ENCODE measurements at regions not wholly inside any gene's neighbourhood (a gene's known extent, or its start where the extent isn't known, plus 50 kb on each side); places are given as distances from the start of the nearest gene placed in this dataset.

DNA sequence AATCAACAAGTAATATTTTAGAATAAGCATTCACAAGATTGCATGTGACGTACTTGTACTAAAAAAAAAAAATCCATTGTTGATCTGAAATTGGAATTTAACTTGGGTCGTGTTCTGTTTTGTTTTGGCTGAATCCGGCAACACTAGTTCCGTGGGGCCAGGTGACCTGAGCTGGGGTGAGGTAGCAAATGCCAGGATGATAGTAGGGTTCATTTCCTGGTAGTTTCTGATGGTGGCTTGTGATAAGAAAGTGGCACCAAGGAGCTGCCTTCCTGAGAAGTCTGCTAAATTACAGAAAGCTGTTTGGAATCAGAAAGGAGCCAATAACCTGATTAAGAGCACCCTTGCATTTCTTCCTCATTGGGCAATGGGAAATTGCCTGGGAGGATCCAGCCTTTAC lies 126.4 kb upstream of the DLX2 start:
- TF ChIP-seq RAD21 (IDR thresholded peaks at IDR 0.05; ENCODE audit: low read length) (no peak), JUND (IDR thresholded peaks at IDR 0.05) (no peak), MEF2A (IDR thresholded peaks at IDR 0.05; ENCODE audit: borderline replicate concordance, low read depth) (no peak), YY1 (IDR thresholded peaks at IDR 0.05; ENCODE audit: low read depth) (no peak), GATA2 (CRISPR knock-in tag; IDR thresholded peaks at IDR 0.05) (no peak), POLR2AphosphoS5 (IDR thresholded peaks at IDR 0.05; ENCODE audit: low read depth, low read length) (no peak), SMC3 (IDR thresholded peaks at IDR 0.05; ENCODE audit: low read depth, low read length) (no peak), FOXJ3 (CRISPR knock-in tag; IDR thresholded peaks at IDR 0.05) (no peak), TAF1 (IDR thresholded peaks at IDR 0.05; ENCODE audit: borderline replicate concordance, low read depth, low read length) (no peak), ELF1 (IDR thresholded peaks at IDR 0.05) (no peak), SIN3A (IDR thresholded peaks at IDR 0.05; ENCODE audit: borderline replicate concordance, low read depth, low read length) (no peak)
- TF ChIP-seq, protein P1, sequence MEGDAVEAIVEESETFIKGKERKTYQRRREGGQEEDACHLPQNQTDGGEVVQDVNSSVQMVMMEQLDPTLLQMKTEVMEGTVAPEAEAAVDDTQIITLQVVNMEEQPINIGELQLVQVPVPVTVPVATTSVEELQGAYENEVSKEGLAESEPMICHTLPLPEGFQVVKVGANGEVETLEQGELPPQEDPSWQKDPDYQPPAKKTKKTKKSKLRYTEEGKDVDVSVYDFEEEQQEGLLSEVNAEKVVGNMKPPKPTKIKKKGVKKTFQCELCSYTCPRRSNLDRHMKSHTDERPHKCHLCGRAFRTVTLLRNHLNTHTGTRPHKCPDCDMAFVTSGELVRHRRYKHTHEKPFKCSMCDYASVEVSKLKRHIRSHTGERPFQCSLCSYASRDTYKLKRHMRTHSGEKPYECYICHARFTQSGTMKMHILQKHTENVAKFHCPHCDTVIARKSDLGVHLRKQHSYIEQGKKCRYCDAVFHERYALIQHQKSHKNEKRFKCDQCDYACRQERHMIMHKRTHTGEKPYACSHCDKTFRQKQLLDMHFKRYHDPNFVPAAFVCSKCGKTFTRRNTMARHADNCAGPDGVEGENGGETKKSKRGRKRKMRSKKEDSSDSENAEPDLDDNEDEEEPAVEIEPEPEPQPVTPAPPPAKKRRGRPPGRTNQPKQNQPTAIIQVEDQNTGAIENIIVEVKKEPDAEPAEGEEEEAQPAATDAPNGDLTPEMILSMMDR (IDR thresholded peaks at IDR 0.05): no peak
- TF ChIP-seq, protein P2, sequence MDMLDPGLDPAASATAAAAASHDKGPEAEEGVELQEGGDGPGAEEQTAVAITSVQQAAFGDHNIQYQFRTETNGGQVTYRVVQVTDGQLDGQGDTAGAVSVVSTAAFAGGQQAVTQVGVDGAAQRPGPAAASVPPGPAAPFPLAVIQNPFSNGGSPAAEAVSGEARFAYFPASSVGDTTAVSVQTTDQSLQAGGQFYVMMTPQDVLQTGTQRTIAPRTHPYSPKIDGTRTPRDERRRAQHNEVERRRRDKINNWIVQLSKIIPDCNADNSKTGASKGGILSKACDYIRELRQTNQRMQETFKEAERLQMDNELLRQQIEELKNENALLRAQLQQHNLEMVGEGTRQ (IDR thresholded peaks at IDR 0.05; ENCODE audit: borderline replicate concordance, low read depth, low read length): no peak
- TF ChIP-seq, protein P3, sequence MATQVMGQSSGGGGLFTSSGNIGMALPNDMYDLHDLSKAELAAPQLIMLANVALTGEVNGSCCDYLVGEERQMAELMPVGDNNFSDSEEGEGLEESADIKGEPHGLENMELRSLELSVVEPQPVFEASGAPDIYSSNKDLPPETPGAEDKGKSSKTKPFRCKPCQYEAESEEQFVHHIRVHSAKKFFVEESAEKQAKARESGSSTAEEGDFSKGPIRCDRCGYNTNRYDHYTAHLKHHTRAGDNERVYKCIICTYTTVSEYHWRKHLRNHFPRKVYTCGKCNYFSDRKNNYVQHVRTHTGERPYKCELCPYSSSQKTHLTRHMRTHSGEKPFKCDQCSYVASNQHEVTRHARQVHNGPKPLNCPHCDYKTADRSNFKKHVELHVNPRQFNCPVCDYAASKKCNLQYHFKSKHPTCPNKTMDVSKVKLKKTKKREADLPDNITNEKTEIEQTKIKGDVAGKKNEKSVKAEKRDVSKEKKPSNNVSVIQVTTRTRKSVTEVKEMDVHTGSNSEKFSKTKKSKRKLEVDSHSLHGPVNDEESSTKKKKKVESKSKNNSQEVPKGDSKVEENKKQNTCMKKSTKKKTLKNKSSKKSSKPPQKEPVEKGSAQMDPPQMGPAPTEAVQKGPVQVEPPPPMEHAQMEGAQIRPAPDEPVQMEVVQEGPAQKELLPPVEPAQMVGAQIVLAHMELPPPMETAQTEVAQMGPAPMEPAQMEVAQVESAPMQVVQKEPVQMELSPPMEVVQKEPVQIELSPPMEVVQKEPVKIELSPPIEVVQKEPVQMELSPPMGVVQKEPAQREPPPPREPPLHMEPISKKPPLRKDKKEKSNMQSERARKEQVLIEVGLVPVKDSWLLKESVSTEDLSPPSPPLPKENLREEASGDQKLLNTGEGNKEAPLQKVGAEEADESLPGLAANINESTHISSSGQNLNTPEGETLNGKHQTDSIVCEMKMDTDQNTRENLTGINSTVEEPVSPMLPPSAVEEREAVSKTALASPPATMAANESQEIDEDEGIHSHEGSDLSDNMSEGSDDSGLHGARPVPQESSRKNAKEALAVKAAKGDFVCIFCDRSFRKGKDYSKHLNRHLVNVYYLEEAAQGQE (IDR thresholded peaks at IDR 0.05; ENCODE audit: low read depth, low read length): no peak
